Jurkat, Clone E6-1 (cell line): ENCODE measurements at regions not wholly inside any gene's neighbourhood (a gene's known extent, or its start where the extent isn't known, plus 50 kb on each side); places are given as distances from the start of the nearest gene placed in this dataset.

Experiments
- DNase-seq: peaks from one replicate; pipeline ENCODE4 v3.0.0-alpha.2; 2011; ENCODE audit warnings: low read depth, low spot score
- H3K4me3 ChIP-seq: 2 replicates; pipeline ENCODE4 v1.5.1; 2011; ENCODE audit warnings: mild to moderate bottlenecking, low read length, control low read depth, moderate library complexity

GRCh38 chr6:133034509-133035206, 206.5 kb upstream of the EYA4 start:
- H3K4me3 ChIP-seq: no peak overlapping the region
- no peak for DNase-seq

DNA sequence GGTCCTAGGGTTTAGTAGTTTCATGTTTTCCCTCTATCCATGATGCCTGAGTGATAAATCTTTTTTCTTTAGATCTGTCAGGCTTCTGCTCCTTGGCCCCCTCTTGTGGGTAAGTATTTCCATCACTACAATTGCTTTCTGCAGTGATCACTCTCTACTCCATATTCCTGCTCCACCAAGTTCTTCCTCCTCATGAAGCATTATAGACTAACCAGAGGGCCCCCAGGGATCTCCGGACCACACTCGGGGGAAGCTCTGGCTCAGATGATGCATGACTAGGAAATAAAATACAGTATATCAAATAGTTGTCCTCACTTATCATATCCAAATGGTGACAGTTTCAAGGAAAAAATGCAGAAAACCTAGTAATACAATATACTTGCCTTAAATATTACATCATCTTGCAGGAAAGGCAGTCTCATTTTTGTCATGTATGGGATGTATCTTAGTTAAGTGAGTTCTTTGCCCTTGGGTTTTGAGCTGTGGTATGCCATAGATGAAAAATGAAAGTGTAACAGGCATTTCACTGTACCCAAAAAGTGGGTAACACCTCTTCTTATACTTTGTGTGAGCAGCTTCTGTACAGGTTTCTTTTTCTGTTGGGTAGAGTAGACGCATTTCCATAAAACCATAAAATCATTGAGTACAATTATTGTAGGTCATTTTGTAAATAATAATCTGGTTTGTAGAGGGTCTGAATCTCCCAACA, 200.9 kb upstream of the EYA4 start:
- DNase-seq: no peak
- H3K4me3 ChIP-seq: no peak overlapping the region

- no peak overlapping the region for H3K4me3 ChIP-seq
- DNase-seq: no peak
Observed at GRCh38 chr6:133040803-133041419, 200.2 kb upstream of the EYA4 start.

GRCh38 chr6:133042550-133043120, 198.5 kb upstream of the EYA4 start:
- DNase-seq: no peak
- H3K4me3 ChIP-seq: no peak overlapping the region

GRCh38 chr6:133046576-133046975, 194.6 kb upstream of the EYA4 start:
- no peak for DNase-seq
- no peak overlapping the region for H3K4me3 ChIP-seq

DNA sequence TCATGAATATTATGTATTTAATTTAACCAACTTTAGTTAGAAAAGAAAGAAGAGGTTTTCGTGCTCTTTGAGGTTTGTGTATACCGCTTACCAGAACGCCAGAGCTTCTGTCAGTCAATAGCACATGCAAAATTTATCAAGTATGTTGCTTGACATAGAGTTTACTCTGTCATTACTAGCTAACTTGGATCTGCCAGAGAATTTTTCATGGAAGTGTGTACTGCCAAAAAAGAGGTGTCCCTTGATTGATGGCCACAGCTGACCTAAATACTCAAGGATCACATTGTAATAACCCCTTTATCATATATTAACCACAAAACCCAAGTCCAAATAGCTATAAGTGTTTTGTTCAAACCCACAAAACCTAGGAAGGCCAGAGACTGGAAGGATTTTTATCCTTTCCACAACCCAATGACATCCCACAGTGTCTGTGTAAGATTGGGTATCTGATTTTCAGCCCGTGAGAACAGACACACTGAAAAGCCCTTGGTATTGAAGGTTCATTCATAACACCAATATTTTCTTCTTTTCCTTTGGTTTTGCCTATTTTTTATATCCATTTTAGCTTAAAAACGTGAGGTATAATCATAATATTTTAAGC, 194.0 kb upstream of the EYA4 start:
- DNase-seq: no peak
- no peak overlapping the region for H3K4me3 ChIP-seq

GRCh38 chr6:133047706-133048105, 193.5 kb upstream of the EYA4 start:
- no peak for DNase-seq
- no peak overlapping the region for H3K4me3 ChIP-seq

- no peak for DNase-seq
- no peak overlapping the region for H3K4me3 ChIP-seq
Observed at GRCh38 chr6:133051240-133051639, 189.9 kb upstream of the EYA4 start.

DNA sequence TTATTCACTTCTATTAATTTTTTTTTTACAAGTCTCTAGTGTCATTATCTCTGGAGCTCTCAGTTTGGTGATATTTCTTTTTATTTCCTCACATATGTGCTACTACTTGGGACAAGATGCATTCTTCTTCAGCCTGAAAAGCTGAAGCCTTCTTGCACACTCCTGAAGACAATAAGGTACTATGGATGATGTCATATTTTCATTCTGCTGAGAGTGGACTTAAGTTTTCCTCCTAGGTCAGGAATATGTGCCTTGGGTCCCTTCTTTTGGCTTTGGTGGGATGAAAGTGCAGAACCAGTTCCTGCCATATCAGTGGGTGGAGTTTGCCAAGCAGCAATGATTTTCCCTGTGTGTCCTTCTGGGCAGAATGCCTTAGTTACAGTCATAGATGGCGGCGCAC, 188.7 kb upstream of the EYA4 start:
- H3K4me3 ChIP-seq: no peak overlapping the region
- no peak for DNase-seq

- DNase-seq: no peak
- H3K4me3 ChIP-seq: no peak overlapping the region
Observed at GRCh38 chr6:133055441-133055966, 185.7 kb upstream of the EYA4 start.

- DNase-seq: no peak
- H3K4me3 ChIP-seq: no peak overlapping the region
Observed at GRCh38 chr6:133057352-133057751, 183.8 kb upstream of the EYA4 start.

GRCh38 chr6:133062077-133062476, 179.1 kb upstream of the EYA4 start:
- no peak for DNase-seq

DNA sequence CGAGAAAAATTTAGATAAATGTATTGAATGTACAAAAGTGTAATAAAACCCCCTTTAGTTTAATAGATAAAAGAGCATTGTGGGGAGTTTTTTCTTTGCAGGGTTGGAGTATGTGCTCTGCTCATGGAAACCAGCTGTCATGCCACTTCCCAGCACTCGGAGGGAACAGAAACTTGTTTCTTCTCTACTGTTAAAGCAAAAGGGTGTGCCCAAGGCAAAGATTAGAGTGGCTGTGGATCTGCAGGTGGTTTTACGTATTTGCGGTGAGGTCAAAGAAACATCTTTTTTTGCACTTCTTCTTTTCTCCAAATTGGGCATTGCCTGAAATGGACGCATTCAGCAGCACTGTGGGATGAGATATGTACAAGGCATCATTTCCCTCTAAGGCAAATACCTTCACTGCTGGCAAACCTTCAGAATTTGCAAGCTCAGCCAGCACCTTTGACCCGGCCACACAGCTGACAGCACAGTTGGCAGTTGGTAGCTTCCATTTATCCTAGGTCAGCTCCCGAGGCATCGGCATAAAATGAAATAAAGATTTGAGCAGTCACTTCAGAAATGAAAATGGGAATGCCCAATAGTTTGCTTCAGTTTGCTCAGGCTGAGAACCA, 178.4 kb upstream of the EYA4 start:
- DNase-seq: no peak
- no peak overlapping the region for H3K4me3 ChIP-seq

More at GRCh38 chr6:133062077-133062476, 179.1 kb upstream of the EYA4 start:
- no peak overlapping the region for H3K4me3 ChIP-seq

DNA sequence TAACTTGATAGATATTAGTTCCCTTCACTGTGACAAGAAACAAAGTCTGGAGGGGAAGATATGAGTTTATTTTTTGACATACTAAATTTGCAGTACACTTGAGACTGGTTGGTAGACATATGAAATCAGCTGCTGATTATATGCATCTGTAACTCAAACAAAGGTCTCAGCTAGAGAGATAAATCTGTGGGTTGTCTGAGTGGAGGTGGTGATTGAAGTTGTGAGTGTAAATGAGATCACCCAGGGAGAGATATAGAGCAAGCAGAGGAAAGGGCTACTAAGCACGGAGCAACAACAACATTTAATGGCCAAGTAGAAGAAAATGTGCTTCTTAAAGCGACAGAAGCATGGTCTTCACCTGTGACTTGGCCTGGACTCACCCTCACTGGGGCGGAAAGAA, 173.2 kb upstream of the EYA4 start:
- no peak for DNase-seq
- no peak overlapping the region for H3K4me3 ChIP-seq

DNA sequence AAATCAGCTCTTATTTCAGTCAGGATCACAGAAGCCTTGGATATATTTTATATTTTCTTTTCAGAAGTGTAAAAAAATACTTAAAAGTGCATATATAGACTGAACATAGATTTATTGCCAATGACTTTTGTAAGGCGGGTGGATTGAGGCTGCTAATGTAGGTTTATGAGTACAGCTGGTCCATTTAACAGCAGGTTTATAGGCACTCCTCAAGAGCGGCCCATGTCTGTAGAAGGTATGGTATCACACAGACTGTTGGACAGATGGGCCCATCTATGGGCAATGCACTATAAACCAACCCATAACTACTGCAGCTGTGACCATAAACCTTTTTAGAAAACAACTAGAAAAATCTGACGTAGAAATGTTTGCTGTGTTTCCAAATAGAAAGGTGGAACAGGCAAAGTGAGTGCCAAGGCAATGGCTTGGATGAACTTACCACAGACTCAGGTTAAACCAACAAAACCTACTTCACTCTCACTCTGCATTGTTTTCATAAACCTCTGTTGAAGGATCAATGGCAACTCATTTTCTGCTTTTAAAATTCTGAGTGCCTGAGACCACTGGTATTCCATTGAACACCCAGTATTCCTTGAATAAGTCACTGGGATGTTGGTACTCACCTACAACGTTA, 170.6 kb upstream of the EYA4 start:
- no peak overlapping the region for H3K4me3 ChIP-seq
- no peak for DNase-seq

DNA sequence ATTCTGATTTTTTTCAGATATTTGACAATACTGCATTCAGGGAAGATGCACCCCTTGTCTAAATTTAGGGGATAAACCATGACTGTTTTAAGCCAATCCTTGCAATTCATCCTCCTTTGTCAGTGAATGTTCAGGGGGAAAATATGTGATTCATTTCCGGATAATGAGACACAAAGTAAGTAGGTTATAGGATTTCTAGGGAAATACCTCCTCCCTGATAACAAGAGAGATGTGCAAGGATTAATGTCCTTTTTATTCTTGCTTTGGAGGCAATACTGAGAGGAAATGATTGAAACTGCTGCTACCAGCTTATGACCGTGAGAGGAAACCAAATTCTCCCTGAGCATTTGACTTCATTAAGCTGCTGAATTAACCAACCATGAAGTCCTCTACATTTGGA, 161.3 kb upstream of the EYA4 start:
- no peak for DNase-seq
- H3K4me3 ChIP-seq: no peak overlapping the region

GRCh38 chr6:133083248-133083967, 157.7 kb upstream of the EYA4 start:
- no peak overlapping the region for H3K4me3 ChIP-seq
- DNase-seq: no peak

DNA sequence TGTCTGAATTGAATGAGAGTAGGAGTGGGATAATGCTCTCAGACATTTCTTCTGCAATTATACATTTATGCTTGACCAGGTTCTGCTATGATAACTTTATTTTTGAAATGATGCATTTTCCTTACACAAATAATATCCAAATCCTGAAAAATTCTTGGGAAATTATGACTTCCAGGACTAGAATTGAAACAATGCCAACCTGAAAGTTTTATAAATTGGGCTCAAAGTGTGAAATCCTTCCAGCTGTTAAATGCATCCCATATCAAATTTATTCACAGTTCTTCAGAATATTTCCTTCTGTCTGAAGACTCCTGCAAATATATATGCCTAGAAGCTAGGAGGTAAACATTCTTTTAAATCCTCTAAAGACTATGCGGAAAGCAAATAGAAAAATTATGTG, 155.7 kb upstream of the EYA4 start:
- no peak for DNase-seq

More for the DNA sequence above, 155.7 kb upstream of the EYA4 start:
- H3K4me3 ChIP-seq: no peak overlapping the region
